KMS-11 (cell line): ENCODE measurements at regions not wholly inside any gene's neighbourhood (a gene's known extent, or its start where the extent isn't known, plus 50 kb on each side); places are given as distances from the start of the nearest gene placed in this dataset.

Experiments used
- H2AFZ ChIP-seq: fragments of 200-600 bp; sonication (generic); 2 replicates; pipeline ENCODE4 v1.6.1; 2016; ENCODE audit warnings: antibody characterized with exemption, mixed run types, low read depth
- H3K27ac ChIP-seq: fragments of 200-600 bp; sonication (generic); 2 replicates; pipeline ENCODE4 v1.6.1; 2016; ENCODE audit warnings: mild to moderate bottlenecking, mixed run types
- H3K27me3 ChIP-seq: fragments of 200-600 bp; sonication (generic); 2 replicates; pipeline ENCODE4 v1.6.1; 2017; ENCODE audit warnings: mild to moderate bottlenecking, low read depth, mixed run types, moderate library complexity; ENCODE audit not compliant: insufficient read depth
- H3K36me3 ChIP-seq: fragments of 200-600 bp; sonication (generic); 2 replicates; pipeline ENCODE4 v1.6.1; 2017; ENCODE audit warnings: mild to moderate bottlenecking, mixed run types; ENCODE audit not compliant: insufficient read depth
- H3K4me1 ChIP-seq: fragments of 200-600 bp; sonication (generic); 2 replicates; pipeline ENCODE4 v1.6.1; 2016; ENCODE audit warnings: mild to moderate bottlenecking, low read depth, mixed run types; ENCODE audit not compliant: poor library complexity, severe bottlenecking
- H3K4me2 ChIP-seq: fragments of 200-600 bp; sonication (generic); 2 replicates; pipeline ENCODE4 v1.7.0; 2016; ENCODE audit warnings: mild to moderate bottlenecking, mixed run types
- H3K4me3 ChIP-seq: fragments of 200-600 bp; sonication (generic); IDR thresholded peaks from 2 replicates; pipeline ENCODE4 v1.6.1; 2017; ENCODE audit warnings: low read depth, low read length, mixed read lengths; ENCODE audit not compliant: insufficient read depth
- H3K79me2 ChIP-seq: fragments of 200-600 bp; sonication (generic); 2 replicates; pipeline ENCODE4 v1.6.1; 2016; ENCODE audit warnings: low read depth, mixed run types; ENCODE audit not compliant: insufficient read depth
- H3K9ac ChIP-seq: fragments of 200-600 bp; sonication (generic); 2 replicates; pipeline ENCODE4 v1.6.1; 2016; ENCODE audit warnings: mild to moderate bottlenecking, mixed run types
- H4K20me1 ChIP-seq: fragments of 200-600 bp; sonication (generic); 2 replicates; pipeline ENCODE4 v1.6.1; 2016; ENCODE audit warnings: mild to moderate bottlenecking, mixed run types; ENCODE audit not compliant: insufficient read depth
- CTCF ChIP-seq: fragments of 200-600 bp; sonication (generic); conservative IDR thresholded peaks from 2 replicates; pipeline ENCODE4 v1.6.1; 2017; ENCODE audit warnings: low read depth, mild to moderate bottlenecking, antibody characterized with exemption, low read length, moderate library complexity, mixed read lengths

DNA sequence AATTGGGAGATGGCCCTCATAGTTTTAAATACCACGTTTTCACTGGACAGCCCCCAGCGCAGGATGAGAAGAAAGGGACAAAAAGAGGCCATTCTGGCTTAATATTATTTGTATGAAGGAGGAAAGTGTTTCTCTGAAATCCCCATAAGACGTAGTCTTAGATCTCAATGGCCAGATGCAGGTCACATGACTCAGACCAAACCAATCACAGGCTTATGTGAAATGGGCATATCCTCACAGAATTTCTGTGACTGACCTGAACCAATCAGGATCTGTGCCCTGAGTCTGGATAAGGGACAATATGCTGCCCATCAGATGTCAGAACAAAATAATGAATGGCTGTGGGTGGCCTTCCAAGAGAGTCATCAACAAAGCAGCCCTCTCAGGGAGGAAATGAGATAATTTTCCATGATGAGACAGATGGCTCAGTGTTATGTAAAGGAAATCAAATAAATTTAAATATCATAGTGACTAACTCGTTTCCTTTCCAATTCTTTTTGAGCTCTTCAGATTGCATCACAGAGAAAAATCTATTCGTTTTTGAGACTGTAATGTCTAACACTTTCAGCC lies 1009.5 kb upstream of the TMEM132C start:
- H3K36me3 ChIP-seq = no peaks in the 10 kb centered on the region
- H3K4me2 ChIP-seq = no peak overlapping the region
- H3K79me2 ChIP-seq = no peaks in the 10 kb centered on the region
- no peaks in the 10 kb centered on the region for H3K4me1 ChIP-seq
- H4K20me1 ChIP-seq = no peaks in the 10 kb centered on the region
- no peak overlapping the region for H3K27ac ChIP-seq
- no peak overlapping the region for H3K9ac ChIP-seq
- no peak for TF ChIP-seq CTCF
- H3K27me3 ChIP-seq = no peaks in the 10 kb centered on the region
- no peak overlapping the region for H2AFZ ChIP-seq
- H3K4me3 ChIP-seq = no peak overlapping the region

DNA sequence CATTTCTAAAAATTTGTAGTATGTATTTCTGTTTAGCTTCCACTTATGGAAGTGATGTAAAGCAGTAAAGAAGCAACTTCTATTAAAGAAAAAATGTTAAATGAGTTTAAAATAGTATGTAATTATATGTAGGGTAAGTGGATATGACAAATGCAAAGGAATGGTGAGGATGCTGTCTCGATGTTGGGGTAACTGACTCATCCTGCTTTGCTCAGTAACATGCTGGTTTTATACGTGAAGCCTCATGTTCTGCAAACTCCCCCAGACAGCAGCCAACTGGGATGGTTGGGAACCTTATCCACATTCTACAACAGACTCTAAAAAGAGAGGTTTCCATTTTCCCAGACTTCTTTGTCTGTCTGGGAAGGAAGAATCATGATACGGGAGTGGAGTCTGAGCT lies 1006.4 kb upstream of the TMEM132C start:
- no peak overlapping the region for H3K27ac ChIP-seq
- no peaks in the 10 kb centered on the region for H3K27me3 ChIP-seq
- H4K20me1 ChIP-seq = no peaks in the 10 kb centered on the region
- no peak overlapping the region for H3K9ac ChIP-seq
- no peak overlapping the region for H2AFZ ChIP-seq
- H3K36me3 ChIP-seq = no peaks in the 10 kb centered on the region
- no peaks in the 10 kb centered on the region for H3K79me2 ChIP-seq
- no peaks in the 10 kb centered on the region for H3K4me1 ChIP-seq
- no peak overlapping the region for H3K4me2 ChIP-seq
- H3K4me3 ChIP-seq = no peak overlapping the region
- no peak for TF ChIP-seq CTCF

- no peak overlapping the region for H3K4me2 ChIP-seq
- no peaks in the 10 kb centered on the region for H3K79me2 ChIP-seq
- no peak for TF ChIP-seq CTCF
- no peak overlapping the region for H3K9ac ChIP-seq
- no peaks in the 10 kb centered on the region for H3K36me3 ChIP-seq
- H3K4me1 ChIP-seq = no peaks in the 10 kb centered on the region
- no peak overlapping the region for H2AFZ ChIP-seq
- H4K20me1 ChIP-seq = no peaks in the 10 kb centered on the region
- H3K27me3 ChIP-seq = no peaks in the 10 kb centered on the region
- no peak overlapping the region for H3K4me3 ChIP-seq
- H3K27ac ChIP-seq = no peak overlapping the region
These were observed 1006.0 kb upstream of the TMEM132C start for GRCh38 chr12:127260999-127261398.

DNA sequence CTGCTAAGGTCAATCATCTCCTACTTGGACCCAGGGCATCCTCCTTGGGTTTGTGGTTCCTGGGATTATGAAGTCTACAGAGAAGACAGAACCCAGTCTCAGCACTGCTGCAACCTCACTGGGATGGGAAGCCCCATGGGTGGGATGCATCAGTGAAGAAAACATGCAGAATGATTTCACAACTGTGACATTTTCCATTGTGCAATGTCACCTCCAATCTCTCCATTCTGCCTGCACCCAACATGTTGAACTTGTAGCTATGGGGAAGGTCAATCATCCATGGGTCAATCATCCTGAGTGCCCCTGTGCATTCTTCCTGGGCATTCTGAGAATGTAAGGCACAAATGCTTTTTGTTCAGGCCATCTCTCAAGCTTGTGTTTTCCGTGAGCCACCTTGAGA lies 1004.4 kb upstream of the TMEM132C start:
- no peaks in the 10 kb centered on the region for H3K4me1 ChIP-seq
- H4K20me1 ChIP-seq = no peaks in the 10 kb centered on the region
- H3K9ac ChIP-seq = no peak overlapping the region
- H3K4me3 ChIP-seq = no peak overlapping the region
- H2AFZ ChIP-seq = no peak overlapping the region
- no peaks in the 10 kb centered on the region for H3K27me3 ChIP-seq
- H3K27ac ChIP-seq = no peak overlapping the region
- no peak overlapping the region for H3K4me2 ChIP-seq
- no peaks in the 10 kb centered on the region for H3K36me3 ChIP-seq
- no peak for TF ChIP-seq CTCF
- no peaks in the 10 kb centered on the region for H3K79me2 ChIP-seq
